ENCODE measurements at regions not wholly inside any gene's neighbourhood (a gene's known extent, or its start where the extent isn't known, plus 50 kb on each side); places are given as distances from the start of the nearest gene placed in this dataset.

DNA sequence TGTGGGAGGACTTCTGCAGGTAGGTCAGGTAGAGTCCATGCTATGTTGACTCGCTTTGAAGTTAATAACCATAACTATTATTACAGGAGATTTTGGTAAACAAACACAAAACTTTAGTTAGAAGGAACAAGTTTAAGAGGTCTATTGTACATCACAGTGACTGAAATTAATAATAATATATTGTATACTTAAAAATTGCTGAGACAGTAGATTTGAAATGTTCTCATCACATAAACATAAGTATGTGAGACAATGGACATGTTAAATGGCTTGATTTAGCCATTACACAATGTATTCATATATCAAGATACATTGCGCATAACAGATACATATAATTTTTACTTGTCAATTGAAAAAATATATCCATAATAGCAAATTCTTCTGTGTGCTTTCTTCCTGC is 91.4 kb upstream of the CD53 start:
- 80% methylated on average over 2 of the region's 2 CpGs for WGBS
- Histone ChIP-seq H3K4me3 (ENCODE audit: low read depth in 1 of 3, low read length in 3 of 3) (no peak overlapping the region), H3K9me3 (ENCODE audit: control insufficient read depth in 4 of 4, low read length in 3 of 4) (no peaks in the 10 kb centered on the region), H3K27ac (ENCODE audit: low read depth in 1 of 2, low read length in 2 of 2) (no peak overlapping the region), H3K9ac (ENCODE audit: low read depth in 1 of 2, low read length in 2 of 2) (no peak overlapping the region), H3K4me1 (ENCODE audit: control insufficient read depth in 4 of 4, insufficient read depth in 4 of 4, low read length in 3 of 4) (no peaks in the 10 kb centered on the region), H3K27me3 (ENCODE audit: control insufficient read depth in 4 of 4, insufficient read depth in 4 of 4, low read length in 3 of 4) (peaks cover 0 to 5% (median 1%) of the 10 kb centered on the region in 4 donors), H3K36me3 (ENCODE audit: control insufficient read depth in 4 of 4, insufficient read depth in 3 of 4, low read depth in 1 of 4, low read length in 3 of 4) (no peaks in the 10 kb centered on the region)
- TF ChIP-seq GABPA (IDR thresholded peaks at IDR 0.05 in 1 of 2, conservative IDR thresholded peaks at IDR 0.05 in 1 of 2): no peak
- TF ChIP-seq, protein P1, sequence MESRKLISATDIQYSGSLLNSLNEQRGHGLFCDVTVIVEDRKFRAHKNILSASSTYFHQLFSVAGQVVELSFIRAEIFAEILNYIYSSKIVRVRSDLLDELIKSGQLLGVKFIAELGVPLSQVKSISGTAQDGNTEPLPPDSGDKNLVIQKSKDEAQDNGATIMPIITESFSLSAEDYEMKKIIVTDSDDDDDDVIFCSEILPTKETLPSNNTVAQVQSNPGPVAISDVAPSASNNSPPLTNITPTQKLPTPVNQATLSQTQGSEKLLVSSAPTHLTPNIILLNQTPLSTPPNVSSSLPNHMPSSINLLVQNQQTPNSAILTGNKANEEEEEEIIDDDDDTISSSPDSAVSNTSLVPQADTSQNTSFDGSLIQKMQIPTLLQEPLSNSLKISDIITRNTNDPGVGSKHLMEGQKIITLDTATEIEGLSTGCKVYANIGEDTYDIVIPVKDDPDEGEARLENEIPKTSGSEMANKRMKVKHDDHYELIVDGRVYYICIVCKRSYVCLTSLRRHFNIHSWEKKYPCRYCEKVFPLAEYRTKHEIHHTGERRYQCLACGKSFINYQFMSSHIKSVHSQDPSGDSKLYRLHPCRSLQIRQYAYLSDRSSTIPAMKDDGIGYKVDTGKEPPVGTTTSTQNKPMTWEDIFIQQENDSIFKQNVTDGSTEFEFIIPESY (IDR thresholded peaks at IDR 0.05): no peak
- TF ChIP-seq ATF3 (IDR thresholded peaks at IDR 0.05): no peak
- TF ChIP-seq JUND (IDR thresholded peaks at IDR 0.05): no peak
- no peak for TF ChIP-seq FOXA2 (IDR thresholded peaks at IDR 0.05)
- no peak for TF ChIP-seq HNF4G (IDR thresholded peaks at IDR 0.05)
- no peak for TF ChIP-seq RXRA (IDR thresholded peaks at IDR 0.05)
- no peak for TF ChIP-seq RAD21 (IDR thresholded peaks at IDR 0.05)
- TF ChIP-seq SP1 (IDR thresholded peaks at IDR 0.05): no peak
- TF ChIP-seq, protein P2, sequence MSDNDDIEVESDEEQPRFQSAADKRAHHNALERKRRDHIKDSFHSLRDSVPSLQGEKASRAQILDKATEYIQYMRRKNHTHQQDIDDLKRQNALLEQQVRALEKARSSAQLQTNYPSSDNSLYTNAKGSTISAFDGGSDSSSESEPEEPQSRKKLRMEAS (IDR thresholded peaks at IDR 0.05): no peak
- no peak for TF ChIP-seq TAF1 (conservative IDR thresholded peaks at IDR 0.05)
- no peak for TF ChIP-seq REST (IDR thresholded peaks at IDR 0.05)
- DNase-seq (ENCODE audit: low spot score): no peak

DNA sequence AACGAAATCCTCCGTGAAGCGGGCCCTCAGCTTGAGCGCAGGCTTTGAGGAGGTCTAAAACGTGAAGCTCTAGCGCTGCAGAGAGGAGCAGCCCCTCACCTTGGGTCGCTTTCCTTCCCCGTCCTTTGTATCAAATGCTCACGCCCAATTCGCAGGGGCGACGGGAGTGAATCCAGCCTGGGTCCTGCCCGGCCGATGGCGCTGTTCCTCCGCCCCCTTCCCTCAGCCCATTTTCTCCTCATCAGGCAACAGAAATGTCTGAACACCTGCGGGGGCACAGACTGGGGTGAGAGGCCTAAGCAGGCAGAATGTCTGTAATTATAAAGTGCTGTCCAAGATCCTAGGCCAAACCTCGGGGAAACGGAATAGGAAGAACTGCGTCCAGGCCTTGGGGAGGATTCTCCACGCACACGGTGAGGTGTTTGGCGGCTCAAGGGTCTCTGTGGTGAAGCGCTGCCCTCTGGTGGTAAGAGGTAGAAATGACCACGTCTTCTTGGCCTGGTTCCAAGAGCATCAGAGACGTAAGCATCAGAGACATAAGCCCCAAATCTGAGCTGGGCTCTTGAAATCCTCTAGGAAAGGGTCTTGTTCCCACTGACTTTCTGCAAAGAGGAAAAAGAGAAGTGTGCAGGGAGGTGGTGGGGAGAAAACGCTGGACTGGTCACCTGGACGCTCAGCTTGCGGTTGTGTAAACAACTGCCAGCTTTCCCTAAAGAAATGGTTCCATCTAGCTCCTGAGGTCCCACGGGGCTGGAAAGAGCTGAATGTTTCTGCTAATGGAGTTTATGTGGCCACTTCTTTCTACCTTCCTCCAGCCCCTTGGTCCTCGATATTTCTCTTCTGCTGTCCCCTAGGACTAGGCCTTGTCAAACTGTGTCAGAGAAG is 92.1 kb upstream of the CD53 start:
- DNase-seq (ENCODE audit: low spot score): peak; percentile 71
- 24% methylated on average over 31 of the region's 31 CpGs for WGBS
- Histone ChIP-seq H3K9ac (ENCODE audit: low read depth in 1 of 2, low read length in 2 of 2) (no peak overlapping the region), H3K27ac (ENCODE audit: low read depth in 1 of 2, low read length in 2 of 2) (no peak overlapping the region), H3K36me3 (ENCODE audit: control insufficient read depth in 4 of 4, insufficient read depth in 3 of 4, low read depth in 1 of 4, low read length in 3 of 4) (no peaks in the 10 kb centered on the region), H3K4me3 (ENCODE audit: low read depth in 1 of 3, low read length in 3 of 3) (no peak overlapping the region), H3K27me3 (ENCODE audit: control insufficient read depth in 4 of 4, insufficient read depth in 4 of 4, low read length in 3 of 4) (peaks cover 0 to 5% (median 1%) of the 10 kb centered on the region in 4 donors), H3K4me1 (ENCODE audit: control insufficient read depth in 4 of 4, insufficient read depth in 4 of 4, low read length in 3 of 4) (no peaks in the 10 kb centered on the region), H3K9me3 (ENCODE audit: control insufficient read depth in 4 of 4, low read length in 3 of 4) (no peaks in the 10 kb centered on the region)
- TF ChIP-seq TAF1 (conservative IDR thresholded peaks at IDR 0.05) (no peak), RAD21 (IDR thresholded peaks at IDR 0.05) (peak; percentile 73 to 81), RXRA (IDR thresholded peaks at IDR 0.05) (no peak), GABPA (IDR thresholded peaks at IDR 0.05 in 1 of 2, conservative IDR thresholded peaks at IDR 0.05 in 1 of 2) (no peak), SP1 (IDR thresholded peaks at IDR 0.05) (no peak), JUND (IDR thresholded peaks at IDR 0.05) (no peak), NR2F2 (IDR thresholded peaks at IDR 0.05) (no peak), FOXA2 (IDR thresholded peaks at IDR 0.05) (no peak), CTCF (IDR thresholded peaks at IDR 0.05; ENCODE audit: low read depth, low read length, missing input control) (peak; percentile 70), FOXA1 (IDR thresholded peaks at IDR 0.05) (no peak), HNF4G (IDR thresholded peaks at IDR 0.05) (no peak), REST (IDR thresholded peaks at IDR 0.05) (no peak)

Data from liver (tissue), 8 donors.